PC-9 (cell line): ENCODE measurements at regions not wholly inside any gene's neighbourhood (a gene's known extent, or its start where the extent isn't known, plus 50 kb on each side); places are given as distances from the start of the nearest gene placed in this dataset.

Experiments used
- CTCF ChIP-seq: fragments of 200-600 bp; sonication (generic); conservative IDR thresholded peaks from 2 replicates; pipeline ENCODE4 v1.6.1; 2017; ENCODE audit warnings: mixed run types, antibody characterized with exemption, mild to moderate bottlenecking, moderate library complexity
- EZH2 ChIP-seq: fragments of 200-600 bp; sonication (generic); IDR thresholded peaks from 2 replicates; pipeline ENCODE4 v1.8.0; 2017; ENCODE audit warnings: antibody characterized with exemption, low read depth

GRCh38 chr4:53780736-53781400 lies 189.6 kb upstream of the LNX1 start:
- TF ChIP-seq CTCF (no peak), EZH2 (no peak)
